ENCODE measurements at regions not wholly inside any gene's neighbourhood (a gene's known extent, or its start where the extent isn't known, plus 50 kb on each side); places are given as distances from the start of the nearest gene placed in this dataset. TPM values are rescaled to one million over a fixed set of nuclear protein-coding genes. Genes with fewer than 3 reads are reported as not detected.

DNA sequence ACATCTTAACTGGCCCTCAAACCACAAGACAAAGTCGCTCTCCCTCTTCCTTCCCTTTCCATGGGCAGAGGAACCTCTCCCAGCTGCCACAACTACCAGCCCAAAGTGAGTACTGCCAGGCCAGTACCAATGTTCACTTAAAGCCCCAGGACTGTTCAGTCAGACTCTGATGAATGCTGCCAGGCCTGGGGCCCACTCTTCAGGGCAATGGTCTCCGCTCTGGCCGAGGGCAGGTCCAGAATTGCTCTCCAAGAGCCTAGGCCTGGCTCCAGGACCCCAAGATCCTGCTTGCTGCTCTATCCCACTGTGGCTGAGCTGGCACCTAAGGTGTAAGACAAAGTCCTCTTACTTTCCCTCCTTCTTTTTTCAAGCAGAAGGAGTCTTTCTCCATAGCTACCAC, 790.9 kb downstream of the KLHL13 start:
- Histone ChIP-seq H3K27me3 (no peaks in the 10 kb centered on the region), H3K4me3 (no peak overlapping the region), H3K4me1 (no peaks in the 10 kb centered on the region), H3K9me3 (peaks cover 0 to 6% (median 3%) of the 10 kb centered on the region in 4 donors), H3K36me3 (no peaks in the 10 kb centered on the region), H3K27ac (no peak overlapping the region)
- 54 to 89% methylated on average over 3 of the region's 3 CpGs for WGBS, 2 donors
- TF ChIP-seq POLR2A (IDR thresholded peaks at IDR 0.05) = no peak
- TF ChIP-seq, protein P1, sequence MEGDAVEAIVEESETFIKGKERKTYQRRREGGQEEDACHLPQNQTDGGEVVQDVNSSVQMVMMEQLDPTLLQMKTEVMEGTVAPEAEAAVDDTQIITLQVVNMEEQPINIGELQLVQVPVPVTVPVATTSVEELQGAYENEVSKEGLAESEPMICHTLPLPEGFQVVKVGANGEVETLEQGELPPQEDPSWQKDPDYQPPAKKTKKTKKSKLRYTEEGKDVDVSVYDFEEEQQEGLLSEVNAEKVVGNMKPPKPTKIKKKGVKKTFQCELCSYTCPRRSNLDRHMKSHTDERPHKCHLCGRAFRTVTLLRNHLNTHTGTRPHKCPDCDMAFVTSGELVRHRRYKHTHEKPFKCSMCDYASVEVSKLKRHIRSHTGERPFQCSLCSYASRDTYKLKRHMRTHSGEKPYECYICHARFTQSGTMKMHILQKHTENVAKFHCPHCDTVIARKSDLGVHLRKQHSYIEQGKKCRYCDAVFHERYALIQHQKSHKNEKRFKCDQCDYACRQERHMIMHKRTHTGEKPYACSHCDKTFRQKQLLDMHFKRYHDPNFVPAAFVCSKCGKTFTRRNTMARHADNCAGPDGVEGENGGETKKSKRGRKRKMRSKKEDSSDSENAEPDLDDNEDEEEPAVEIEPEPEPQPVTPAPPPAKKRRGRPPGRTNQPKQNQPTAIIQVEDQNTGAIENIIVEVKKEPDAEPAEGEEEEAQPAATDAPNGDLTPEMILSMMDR (IDR thresholded peaks at IDR 0.05) = no peak
- no peak for TF ChIP-seq EP300 (IDR thresholded peaks at IDR 0.05)
- DNase-seq (ENCODE audit: low spot score in 2 of 2) = no peak

DNA sequence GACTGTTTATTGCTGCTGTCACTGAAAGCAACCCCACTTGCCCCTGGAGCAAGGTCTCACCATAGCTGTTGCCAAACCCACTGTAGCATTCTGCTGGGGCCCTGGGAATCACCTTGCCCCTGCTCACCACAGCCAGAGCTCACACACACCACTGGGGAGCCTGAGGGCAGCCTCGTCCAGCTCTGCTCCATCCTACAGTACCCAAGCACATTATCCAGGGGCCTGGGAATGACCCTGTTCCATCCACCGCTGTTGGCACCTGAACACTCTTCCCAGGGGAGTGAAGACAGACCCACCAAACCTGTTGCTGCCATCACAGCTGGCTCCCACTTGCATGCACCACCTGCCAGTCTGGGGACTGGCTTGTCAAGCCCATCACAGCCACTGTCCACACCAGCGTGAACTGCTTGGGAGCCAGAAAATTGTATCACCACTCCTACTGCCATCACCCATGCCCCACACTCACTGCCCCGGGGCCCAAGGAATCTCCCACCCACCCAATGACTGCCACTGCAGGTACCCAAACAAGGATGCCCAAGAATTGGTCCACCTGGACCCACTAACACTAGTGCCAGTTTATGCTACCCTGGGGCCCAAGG, 811.3 kb downstream of the KLHL13 start:
- 63 to 71% methylated on average over 4 of the region's 4 CpGs for WGBS, 2 donors
- no peaks in the 10 kb centered on the region for H3K27me3 ChIP-seq
- DNase-seq (ENCODE audit: low spot score in 2 of 2) = no peak
- H3K4me1 ChIP-seq = no peaks in the 10 kb centered on the region
- TF ChIP-seq EP300 (IDR thresholded peaks at IDR 0.05) (no peak), POLR2A (IDR thresholded peaks at IDR 0.05) (no peak)
- TF ChIP-seq, protein P1 (IDR thresholded peaks at IDR 0.05) = no peak
- H3K27ac ChIP-seq = no peak overlapping the region
- no peaks in the 10 kb centered on the region for H3K36me3 ChIP-seq
- no peaks in the 10 kb centered on the region for H3K9me3 ChIP-seq
- H3K4me3 ChIP-seq = no peak overlapping the region

DNA sequence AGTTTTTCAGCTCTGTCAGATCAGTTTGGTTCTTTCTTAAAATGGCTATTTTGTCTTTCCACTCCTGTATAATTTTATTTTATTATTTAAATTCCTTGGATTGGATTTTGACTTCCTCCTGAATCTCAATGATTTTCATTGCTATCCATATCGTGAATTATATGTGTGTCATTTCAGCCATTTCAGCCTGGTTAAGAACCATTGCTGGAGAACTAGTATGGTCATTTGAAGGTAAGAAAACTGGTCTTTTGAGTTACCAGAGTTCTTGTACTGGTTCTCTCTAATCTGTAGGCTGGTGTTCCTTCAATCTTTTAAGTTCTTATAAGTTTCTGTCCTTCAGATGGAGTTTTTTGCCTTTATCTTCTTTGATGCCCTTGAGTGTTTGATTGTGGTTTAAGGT, 815.5 kb downstream of the KLHL13 start:
- Histone ChIP-seq H3K4me1 (no peaks in the 10 kb centered on the region), H3K27me3 (no peaks in the 10 kb centered on the region), H3K4me3 (no peak overlapping the region), H3K27ac (no peak overlapping the region), H3K9me3 (no peaks in the 10 kb centered on the region), H3K36me3 (no peaks in the 10 kb centered on the region)
- WGBS, 2 donors = 85 to 93% methylated on average over 1 of the region's 1 CpG
- TF ChIP-seq POLR2A (IDR thresholded peaks at IDR 0.05) = no peak
- TF ChIP-seq EP300 (IDR thresholded peaks at IDR 0.05) = no peak
- TF ChIP-seq, protein P1 (IDR thresholded peaks at IDR 0.05) = no peak
- DNase-seq (ENCODE audit: low spot score in 2 of 2) = no peak

DNA sequence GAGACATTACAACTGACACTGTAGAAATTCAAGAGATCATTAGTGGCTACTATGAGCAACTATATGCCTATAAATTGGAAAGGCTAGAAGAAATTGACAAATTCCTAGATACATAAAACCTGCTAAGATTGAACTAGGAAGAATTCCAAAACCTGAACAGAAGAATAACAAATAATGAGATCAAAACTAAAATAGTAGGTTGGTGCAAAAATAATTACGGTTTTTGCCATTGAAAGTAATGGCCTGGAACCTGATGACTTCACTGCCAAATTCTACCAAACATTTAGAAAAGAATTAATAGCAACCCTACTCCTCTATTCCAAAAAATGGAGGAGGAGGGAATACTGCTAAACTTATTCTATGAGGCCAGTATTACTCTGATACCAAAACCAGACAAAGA, 824.9 kb downstream of the KLHL13 start:
- DNase-seq (ENCODE audit: low spot score in 2 of 2) = no peak
- 56 to 67% methylated on average over 1 of the region's 1 CpG for WGBS, 2 donors

DNA sequence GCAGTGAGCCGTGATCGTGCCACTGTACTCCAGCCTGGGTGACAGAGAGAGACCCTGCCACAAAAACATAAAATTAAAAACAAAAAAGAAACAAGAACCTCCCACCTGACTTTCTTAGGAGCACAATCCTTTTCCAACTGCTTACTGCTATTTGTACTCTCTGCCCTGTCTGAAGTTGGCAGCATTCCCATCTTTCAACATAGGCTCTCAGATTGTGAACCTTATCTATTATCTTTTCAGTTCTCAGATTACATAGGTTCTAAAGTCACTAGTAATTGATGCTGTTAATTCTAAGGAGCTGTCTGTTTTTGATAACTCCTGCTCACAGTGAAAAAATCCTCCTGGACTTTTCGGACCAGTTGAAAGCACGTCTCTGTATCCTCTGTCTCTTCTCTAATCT, 812.2 kb upstream of the CT83 start:
- no peak overlapping the region for H3K4me3 ChIP-seq
- H3K4me1 ChIP-seq = no peaks in the 10 kb centered on the region
- DNase-seq (ENCODE audit: low spot score in 2 of 2) = no peak
- no peaks in the 10 kb centered on the region for H3K27me3 ChIP-seq
- H3K9me3 ChIP-seq = no peaks in the 10 kb centered on the region
- no peaks in the 10 kb centered on the region for H3K36me3 ChIP-seq
- 63 to 67% methylated on average over 3 to 4 of the region's 4 CpGs for WGBS, 2 donors
- no peak for TF ChIP-seq EP300 (IDR thresholded peaks at IDR 0.05)
- TF ChIP-seq POLR2A (IDR thresholded peaks at IDR 0.05) = no peak
- TF ChIP-seq, protein P1 (IDR thresholded peaks at IDR 0.05) = no peak
- H3K27ac ChIP-seq = no peak overlapping the region

More for the DNA sequence above, 824.9 kb downstream of the KLHL13 start:
- H3K4me3 ChIP-seq = no peak overlapping the region
- H3K4me1 ChIP-seq = no peaks in the 10 kb centered on the region
- H3K27ac ChIP-seq = no peak overlapping the region
- TF ChIP-seq EP300 (IDR thresholded peaks at IDR 0.05) = no peak
- TF ChIP-seq, protein P1 (IDR thresholded peaks at IDR 0.05) = no peak
- H3K9me3 ChIP-seq = no peaks in the 10 kb centered on the region
- H3K36me3 ChIP-seq = no peaks in the 10 kb centered on the region
- H3K27me3 ChIP-seq = no peaks in the 10 kb centered on the region

Small RNA genes lying in the stretch of these regions (small RNA-seq; reads per million reads assigned to genes)
- not detected for gene AC005002.2
